GM18868 (cell line): ENCODE measurements at regions not wholly inside any gene's neighbourhood (a gene's known extent, or its start where the extent isn't known, plus 50 kb on each side); places are given as distances from the start of the nearest gene placed in this dataset.

Experiments used
- ATAC-seq: cut with Tn5 transposase; IDR thresholded peaks from one replicate; pipeline ENCODE4 v1.9.1; 2021; ENCODE audit warnings: mild to moderate bottlenecking, moderate library complexity; ENCODE audit not compliant: unreplicated experiment

DNA sequence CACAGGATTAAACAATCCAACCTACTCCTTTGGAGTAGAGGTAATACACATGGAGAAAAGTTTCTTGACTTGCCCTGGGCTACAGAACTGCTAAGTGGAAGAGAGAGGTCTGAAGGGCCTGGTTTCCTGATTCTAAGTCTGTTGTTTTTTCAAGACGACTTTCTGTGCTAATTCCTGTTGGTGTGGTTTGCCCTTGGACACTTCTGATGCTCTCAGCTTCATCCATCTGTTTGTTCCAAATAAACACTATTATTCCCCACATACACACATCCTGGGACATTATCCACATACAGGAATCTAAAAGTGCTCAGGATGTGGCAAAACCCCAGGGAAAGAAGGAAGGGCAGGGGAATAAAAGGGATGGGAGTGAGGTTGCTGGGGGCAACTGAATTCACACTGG is 393.5 kb upstream of the TBL1XR1 start:
- ATAC-seq: no peak

DNA sequence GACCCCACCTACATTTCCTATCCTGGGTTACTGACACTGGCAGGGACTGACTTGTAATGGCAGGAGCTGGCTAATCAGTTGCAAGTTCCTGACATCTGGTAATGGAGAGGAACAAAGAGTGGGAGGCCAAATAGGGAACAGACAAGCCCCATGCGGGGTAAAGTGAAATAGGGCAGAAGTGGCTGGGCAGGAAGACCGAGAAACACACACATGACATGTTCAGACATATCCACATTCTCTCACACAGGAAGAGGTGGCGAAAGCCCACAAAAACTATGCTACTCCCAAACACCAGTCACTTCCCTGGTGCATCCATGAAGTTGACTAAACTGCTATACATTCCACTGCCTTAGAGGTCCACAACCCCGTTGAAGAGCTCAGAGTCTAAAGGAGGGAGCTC is 394.1 kb upstream of the TBL1XR1 start:
- ATAC-seq: peak; percentile 60

DNA sequence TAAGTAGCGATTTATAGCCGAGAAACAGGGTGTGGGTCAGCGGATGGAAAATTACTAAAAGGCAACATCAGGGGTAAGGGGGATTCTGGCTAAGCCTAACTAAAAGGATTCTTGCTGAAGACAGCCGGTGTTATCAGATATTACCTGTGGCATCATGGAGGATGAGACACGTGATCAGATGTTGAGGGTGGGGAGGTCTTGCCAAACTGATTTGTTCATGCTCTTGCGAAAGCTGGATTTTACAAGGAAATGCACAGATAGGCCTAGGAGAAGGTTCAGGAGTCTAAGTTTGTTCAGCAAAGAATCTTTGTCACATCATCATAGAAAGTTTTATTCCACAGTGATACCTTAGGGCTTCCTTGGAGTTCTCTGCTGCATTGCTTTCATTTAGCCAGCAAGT is 396.8 kb upstream of the TBL1XR1 start:
- no peak for ATAC-seq

- no peak for ATAC-seq
Measured at GRCh38 chr3:177595530-177596188, 398.4 kb upstream of the TBL1XR1 start.

DNA sequence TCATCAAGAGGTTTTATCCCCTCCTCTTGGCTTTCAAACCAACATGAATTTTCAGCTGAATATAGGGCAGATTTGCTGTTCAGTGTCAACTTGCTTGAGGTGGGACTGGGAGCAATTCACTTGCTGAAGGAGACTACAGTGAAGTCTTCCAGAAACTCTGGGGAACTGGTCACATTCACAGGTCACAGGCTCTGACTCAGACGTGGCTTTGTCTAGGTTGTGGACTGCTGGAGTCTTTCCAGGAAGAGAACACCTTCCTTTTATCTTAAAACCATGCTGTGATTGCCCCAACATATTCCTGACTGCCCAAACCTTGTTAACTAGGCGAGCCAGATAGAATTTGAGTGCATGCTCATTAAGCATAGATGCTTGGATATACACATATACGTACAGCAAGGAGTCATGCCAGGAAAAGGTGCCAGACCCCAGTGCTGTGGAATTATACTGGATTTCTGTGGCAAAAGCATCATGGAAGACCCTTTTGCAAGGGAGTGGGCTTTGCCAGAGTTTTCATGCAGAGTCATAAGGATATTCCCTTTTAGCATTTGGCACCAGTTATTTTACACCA is 399.1 kb upstream of the TBL1XR1 start:
- no peak for ATAC-seq

DNA sequence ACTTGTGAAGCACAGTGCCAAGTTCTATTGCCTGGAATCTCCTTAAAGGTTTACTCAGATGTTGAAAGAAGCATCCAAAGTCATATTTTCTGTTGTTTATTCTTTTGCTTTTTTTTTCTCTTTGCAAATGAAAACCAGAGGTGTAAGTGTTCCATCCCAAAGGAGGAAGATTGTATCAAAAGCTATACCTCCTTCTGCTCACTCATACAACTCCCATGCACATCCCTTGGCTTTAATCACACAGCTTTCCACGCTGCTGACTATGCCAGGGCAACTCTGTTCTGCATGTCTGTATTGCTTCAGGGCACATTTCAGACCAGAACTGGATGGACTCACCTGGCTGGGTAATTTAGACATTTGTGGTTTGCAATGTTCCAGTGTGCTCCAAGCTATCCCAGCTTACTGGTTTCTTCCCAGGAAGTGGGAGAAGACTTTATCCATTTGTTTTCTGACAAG is 399.6 kb upstream of the TBL1XR1 start:
- ATAC-seq: no peak

DNA sequence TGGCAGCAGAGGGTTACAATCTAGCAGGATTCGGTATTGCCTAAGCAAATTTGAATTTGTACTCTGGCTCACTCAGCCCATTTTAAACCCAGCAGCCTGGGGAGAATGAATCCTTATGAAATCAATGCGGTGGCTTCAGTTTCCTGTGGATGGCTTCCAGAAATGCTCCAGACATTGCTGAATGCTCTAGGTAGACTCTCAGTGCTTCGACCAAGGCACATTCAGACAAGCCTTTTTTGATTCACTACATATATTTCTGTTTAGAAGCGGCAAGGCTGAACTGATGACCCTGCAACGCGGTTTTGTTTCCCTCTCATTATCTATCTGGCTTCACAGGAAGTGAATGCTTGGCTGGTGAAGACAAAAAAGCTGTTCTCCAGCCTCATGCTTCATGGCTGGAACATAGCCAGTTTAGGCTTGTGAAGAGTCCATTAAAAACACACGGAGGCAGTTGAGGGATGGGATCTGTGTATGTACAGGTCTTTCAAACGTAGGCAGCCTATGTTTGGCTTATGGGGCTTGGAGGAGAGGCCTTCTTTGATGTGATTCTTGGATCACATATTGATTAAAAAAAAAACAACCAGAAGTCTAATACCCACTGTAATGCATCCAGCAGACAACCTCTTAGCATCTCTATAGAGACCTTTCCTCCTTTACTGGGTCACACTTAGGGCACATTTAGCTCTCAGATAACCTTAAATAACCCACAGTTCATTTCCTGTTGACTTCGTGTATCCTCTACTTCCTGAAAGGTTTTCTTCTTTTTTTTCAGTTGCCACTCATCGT is 400.2 kb upstream of the TBL1XR1 start:
- ATAC-seq: peak; percentile 88

DNA sequence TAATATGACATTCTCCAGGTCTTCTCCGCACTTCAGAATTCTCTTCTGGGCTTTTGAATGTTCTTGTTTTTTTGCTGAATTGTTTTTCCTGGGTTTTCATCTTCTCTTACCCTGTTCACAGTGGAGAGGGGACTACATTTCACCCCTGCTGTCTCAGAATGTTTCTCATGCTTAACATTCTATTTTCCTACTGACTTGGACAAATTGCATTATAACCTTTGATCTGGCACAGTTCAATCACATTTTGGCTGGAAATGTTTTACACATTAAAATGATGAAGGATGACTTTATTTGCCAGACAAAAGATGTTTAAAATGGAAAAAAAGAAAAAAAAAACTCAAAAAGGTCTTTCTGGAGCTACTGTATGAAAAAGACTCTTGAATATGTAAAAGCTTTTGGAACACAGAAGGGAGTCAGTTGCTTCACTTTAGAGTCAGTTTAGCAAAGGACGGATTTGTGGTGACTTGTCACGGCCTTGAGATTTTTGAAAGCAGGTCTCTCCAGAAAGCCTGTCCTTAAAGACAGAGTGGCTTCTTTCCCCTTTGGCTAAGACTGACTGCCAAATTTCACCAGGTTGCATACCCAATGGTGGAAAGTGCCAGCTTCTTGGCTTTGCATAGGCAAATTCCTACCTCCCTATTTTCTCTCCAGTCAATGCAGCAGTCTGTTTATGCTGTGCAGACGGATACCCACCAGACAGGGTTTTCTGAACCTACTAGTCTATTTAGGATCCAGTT is 401.0 kb upstream of the TBL1XR1 start:
- ATAC-seq: no peak

GRCh38 chr3:177599326-177599725 is 402.0 kb upstream of the TBL1XR1 start:
- ATAC-seq: no peak

DNA sequence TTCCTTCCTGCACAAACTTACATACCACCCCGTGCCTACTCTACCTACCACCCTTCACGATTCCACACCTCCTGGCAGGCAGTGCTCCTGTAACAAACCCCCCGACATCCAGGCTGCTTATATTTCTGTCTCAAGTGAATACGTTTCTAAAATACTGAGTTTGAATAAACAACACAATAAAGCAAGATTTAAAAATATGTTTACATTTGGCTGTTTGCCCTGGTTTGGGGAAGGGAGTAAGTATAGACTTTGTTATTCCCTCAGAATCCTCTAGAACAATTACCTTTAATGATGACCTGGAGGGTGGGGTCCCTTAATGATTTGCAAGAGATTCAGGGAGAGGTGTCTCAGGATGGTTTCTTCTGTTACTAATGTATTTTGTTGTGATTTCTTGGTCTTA is 402.6 kb upstream of the TBL1XR1 start:
- ATAC-seq: no peak

- no peak for ATAC-seq
Measured at GRCh38 chr3:177600411-177600810, 403.1 kb upstream of the TBL1XR1 start.

DNA sequence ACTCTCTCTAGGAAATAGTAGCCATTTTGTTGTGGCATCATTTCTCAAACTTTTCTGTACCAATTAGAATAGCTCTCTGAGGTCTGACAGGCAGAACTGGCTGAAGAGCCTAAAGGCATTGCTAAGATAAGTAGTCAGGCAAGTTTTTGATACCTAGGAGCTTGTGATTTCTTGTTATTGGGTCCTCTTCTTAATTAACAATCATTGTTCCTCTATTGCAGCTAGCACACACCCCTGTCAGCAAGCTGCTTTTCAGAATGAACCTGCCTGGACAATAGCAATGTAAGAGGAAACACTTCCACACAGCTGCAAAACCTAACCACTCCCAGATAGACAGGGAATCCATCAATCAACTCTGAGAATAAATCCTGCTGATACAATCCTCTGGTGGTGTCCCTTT is 403.9 kb upstream of the TBL1XR1 start:
- ATAC-seq: no peak

GRCh38 chr3:177602601-177603147 is 405.4 kb upstream of the TBL1XR1 start:
- peak; percentile 30 for ATAC-seq

- peak; percentile 72 for ATAC-seq
Measured at GRCh38 chr3:177603148-177603603, 405.9 kb upstream of the TBL1XR1 start.

GRCh38 chr3:177604181-177604580 is 406.9 kb upstream of the TBL1XR1 start:
- no peak for ATAC-seq

DNA sequence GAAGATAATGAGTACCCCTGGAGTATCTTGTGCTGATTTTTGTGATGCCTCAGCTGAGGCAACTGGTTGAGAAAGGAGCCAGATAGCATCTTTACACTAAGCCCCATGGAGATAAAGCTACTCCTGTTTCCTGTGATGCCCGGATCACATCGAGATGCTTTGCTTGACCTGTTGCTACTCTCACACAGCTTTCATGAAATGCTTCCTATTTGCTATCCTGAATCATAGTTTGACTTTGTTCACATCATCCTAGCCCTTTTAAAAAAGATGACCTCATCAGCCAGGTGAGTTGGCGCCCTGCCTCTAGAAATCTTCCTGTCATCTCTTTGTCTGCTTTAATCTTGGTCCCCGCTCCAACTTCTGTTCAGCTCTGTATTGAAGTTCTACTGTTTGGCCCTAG is 409.6 kb upstream of the TBL1XR1 start:
- no peak for ATAC-seq

DNA sequence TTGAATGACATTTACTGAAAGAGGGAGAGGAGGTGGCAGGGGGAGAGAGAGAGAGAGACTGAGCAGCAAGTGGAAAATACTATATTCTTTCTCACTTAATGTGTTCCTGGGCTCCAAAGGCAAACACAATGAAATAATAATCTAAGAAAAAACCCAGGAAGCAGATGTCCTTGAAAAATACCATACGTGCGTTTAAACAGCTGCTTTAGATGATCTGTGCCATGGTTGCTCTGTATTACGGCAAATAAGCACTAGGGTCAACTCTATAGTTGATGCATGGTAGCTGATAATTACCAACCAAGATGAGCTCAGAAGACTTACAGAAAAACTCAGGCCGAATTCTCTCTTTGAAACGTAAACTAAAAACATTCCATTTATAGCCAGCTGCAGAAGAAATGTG is 410.3 kb upstream of the TBL1XR1 start:
- ATAC-seq: no peak

- no peak for ATAC-seq
Measured at GRCh38 chr3:177608443-177608842, 411.2 kb upstream of the TBL1XR1 start.

DNA sequence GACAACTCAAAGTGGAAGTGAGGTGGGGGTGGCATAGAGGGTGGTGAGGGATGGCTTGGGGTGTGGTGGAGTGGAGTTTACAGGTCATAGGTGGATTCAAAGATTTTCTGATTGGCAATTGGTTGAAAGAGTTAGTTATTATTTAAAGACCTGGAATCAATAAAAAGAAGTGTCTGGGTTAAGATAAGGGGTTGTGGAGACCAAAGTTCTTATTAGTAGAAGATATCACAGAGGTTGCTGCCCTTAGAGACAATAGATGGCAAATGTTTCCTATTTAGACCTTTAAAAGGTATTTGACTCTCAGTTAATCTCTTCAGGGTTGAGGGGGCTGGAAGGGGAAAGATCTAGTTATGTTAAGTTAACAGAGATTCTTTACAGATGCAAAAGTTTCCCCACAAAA is 412.3 kb upstream of the TBL1XR1 start:
- ATAC-seq: no peak

DNA sequence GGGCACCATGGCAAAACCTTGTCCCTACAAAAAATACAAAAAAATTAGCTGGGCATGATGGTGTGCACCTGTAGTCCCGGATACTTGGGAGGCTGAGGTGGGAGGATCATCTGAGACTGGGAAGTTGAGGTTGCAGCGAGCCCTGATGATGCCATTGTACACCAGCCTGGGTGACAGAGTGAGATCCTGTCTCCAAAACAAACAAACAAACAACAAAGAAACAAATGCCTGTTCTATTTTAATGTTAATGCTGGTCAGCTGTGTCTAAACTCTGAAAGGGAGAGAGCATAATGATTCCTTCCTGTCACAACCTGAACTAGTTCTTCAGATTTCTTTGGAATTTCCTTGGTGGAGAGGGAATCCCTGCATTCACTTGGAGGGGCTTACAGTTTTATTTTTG is 413.0 kb upstream of the TBL1XR1 start:
- no peak for ATAC-seq
